OCI-LY1 (cell line): ENCODE measurements at regions not wholly inside any gene's neighbourhood (a gene's known extent, or its start where the extent isn't known, plus 50 kb on each side); places are given as distances from the start of the nearest gene placed in this dataset.

Source experiments
- H2AFZ ChIP-seq: fragments of 200-600 bp; sonication (generic), shearing (Covaris generic); 2 replicates; pipeline ENCODE4 v1.6.0; 2014; ENCODE audit warnings: antibody characterized with exemption, mild to moderate bottlenecking, low read length
- H3F3A ChIP-seq: fragments of 200-600 bp; sonication (generic), shearing (Covaris generic); 2 replicates; pipeline ENCODE4 v1.6.0; 2014; ENCODE audit warnings: mild to moderate bottlenecking, antibody characterized with exemption, low read length, moderate library complexity; ENCODE audit not compliant: insufficient read depth
- H3K27ac ChIP-seq: fragments of 200-600 bp; sonication (generic); 2 replicates; pipeline ENCODE4 v1.5.1; 2014; ENCODE audit warnings: low read length, mixed run types, mild to moderate bottlenecking, low read depth; ENCODE audit not compliant: poor library complexity, severe bottlenecking
- H3K27me3 ChIP-seq: fragments of 200-600 bp; sonication (generic); 2 replicates; pipeline ENCODE4 v1.6.0; 2014; ENCODE audit warnings: antibody characterized with exemption, mild to moderate bottlenecking, low read length, moderate library complexity; ENCODE audit not compliant: insufficient read depth
- H3K36me3 ChIP-seq: fragments of 200-600 bp; sonication (generic); 2 replicates; pipeline ENCODE4 v1.6.1; 2014; ENCODE audit warnings: mild to moderate bottlenecking, antibody characterized with exemption, low read length, moderate library complexity, mixed read lengths; ENCODE audit not compliant: insufficient read depth
- H3K4me1 ChIP-seq: fragments of 200-600 bp; sonication (generic); 2 replicates; pipeline ENCODE4 v1.5.1; 2014; ENCODE audit warnings: mild to moderate bottlenecking, low read length, moderate library complexity; ENCODE audit not compliant: insufficient read depth, severe bottlenecking
- H3K4me2 ChIP-seq: fragments of 200-600 bp; sonication (generic), shearing (Covaris generic); 2 replicates; pipeline ENCODE4 v1.6.1; 2014; ENCODE audit warnings: low read length
- H3K4me3 ChIP-seq: fragments of 200-600 bp; sonication (generic); 2 replicates; pipeline ENCODE4 v1.5.1; 2014; ENCODE audit warnings: low read length, low read depth, mild to moderate bottlenecking, mixed read lengths; ENCODE audit not compliant: poor library complexity, severe bottlenecking
- H3K79me2 ChIP-seq: fragments of 200-600 bp; shearing (Covaris generic); 2 replicates; pipeline ENCODE4 v1.6.1; 2016; ENCODE audit warnings: mixed run types, low read length, mixed read lengths; ENCODE audit not compliant: insufficient read depth
- H3K9ac ChIP-seq: fragments of 200-600 bp; sonication (generic), shearing (Covaris generic); 2 replicates; pipeline ENCODE4 v1.6.1; 2014; ENCODE audit warnings: mild to moderate bottlenecking, low read length, mixed read lengths
- H3K9me2 ChIP-seq: fragments of 200-600 bp; sonication (generic), shearing (Covaris generic); 2 replicates; pipeline ENCODE4 v1.6.1; 2014; ENCODE audit warnings: low read depth, mild to moderate bottlenecking, low read length, mixed read lengths
- H3K9me3 ChIP-seq: fragments of 200-600 bp; shearing (Covaris generic); 2 replicates; pipeline ENCODE4 v1.6.1; 2014; ENCODE audit warnings: low read length, mixed read lengths
- H4K20me1 ChIP-seq: fragments of 200-600 bp; sonication (generic), shearing (Covaris generic); 2 replicates; pipeline ENCODE4 v1.6.0; 2016; ENCODE audit warnings: mild to moderate bottlenecking, low read length; ENCODE audit not compliant: insufficient read depth
- EZH2 ChIP-seq: fragments of 200-600 bp; sonication (generic), shearing (Covaris generic); IDR thresholded peaks from 2 replicates; pipeline ENCODE4 v1.8.0; 2017; ENCODE audit warnings: borderline replicate concordance, mixed run types, mild to moderate bottlenecking, antibody characterized with exemption, low read length, moderate library complexity, mixed read lengths
- TF ChIP-seq, protein P1 (sequence below): fragments of 200-600 bp; sonication (generic), shearing (Covaris generic); IDR thresholded peaks from 2 replicates; pipeline ENCODE4 v1.5.1; 2017; ENCODE audit warnings: mild to moderate bottlenecking, antibody characterized with exemption, low read length, moderate library complexity, mixed read lengths

DNA sequence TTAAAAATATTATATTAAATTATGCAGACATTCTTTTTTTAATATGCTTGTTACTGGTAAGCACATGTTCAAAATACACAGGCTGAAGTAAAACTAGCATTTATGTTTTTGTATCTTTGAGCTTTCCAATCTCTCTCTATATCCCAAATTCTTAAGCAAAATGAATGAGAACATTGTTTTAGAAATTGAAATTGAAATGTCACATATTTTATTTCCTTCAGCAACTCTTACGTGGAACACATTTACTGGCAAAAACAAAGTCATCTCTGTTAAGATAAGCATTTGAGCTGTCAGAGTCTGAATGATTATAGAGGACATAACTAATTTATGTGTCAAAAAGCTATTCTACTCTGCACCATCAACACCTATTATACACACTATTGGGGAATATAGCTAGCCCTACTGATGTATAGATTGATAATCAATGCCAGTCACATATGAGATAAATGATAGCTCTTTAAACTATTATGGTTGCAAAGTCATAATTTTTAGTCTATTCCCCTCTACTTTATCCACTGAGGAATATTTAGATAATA, 535.4 kb upstream of the BCHE start:
- Histone ChIP-seq H3K9ac (no peak overlapping the region), H3K36me3 (no peaks in the 10 kb centered on the region), H4K20me1 (no peaks in the 10 kb centered on the region), H3K79me2 (no peaks in the 10 kb centered on the region), H3K9me3 (no peaks in the 10 kb centered on the region), H3F3A (no peaks in the 10 kb centered on the region), H3K4me1 (no peaks in the 10 kb centered on the region), H3K9me2 (no peaks in the 10 kb centered on the region; the same call in 1 of the 2 replicates), H3K4me2 (no peak overlapping the region), H3K4me3 (no peak overlapping the region), H2AFZ (no peak overlapping the region), H3K27me3 (no peaks in the 10 kb centered on the region), H3K27ac (no peak overlapping the region)
- no peak for TF ChIP-seq EZH2
- TF ChIP-seq, protein P1, sequence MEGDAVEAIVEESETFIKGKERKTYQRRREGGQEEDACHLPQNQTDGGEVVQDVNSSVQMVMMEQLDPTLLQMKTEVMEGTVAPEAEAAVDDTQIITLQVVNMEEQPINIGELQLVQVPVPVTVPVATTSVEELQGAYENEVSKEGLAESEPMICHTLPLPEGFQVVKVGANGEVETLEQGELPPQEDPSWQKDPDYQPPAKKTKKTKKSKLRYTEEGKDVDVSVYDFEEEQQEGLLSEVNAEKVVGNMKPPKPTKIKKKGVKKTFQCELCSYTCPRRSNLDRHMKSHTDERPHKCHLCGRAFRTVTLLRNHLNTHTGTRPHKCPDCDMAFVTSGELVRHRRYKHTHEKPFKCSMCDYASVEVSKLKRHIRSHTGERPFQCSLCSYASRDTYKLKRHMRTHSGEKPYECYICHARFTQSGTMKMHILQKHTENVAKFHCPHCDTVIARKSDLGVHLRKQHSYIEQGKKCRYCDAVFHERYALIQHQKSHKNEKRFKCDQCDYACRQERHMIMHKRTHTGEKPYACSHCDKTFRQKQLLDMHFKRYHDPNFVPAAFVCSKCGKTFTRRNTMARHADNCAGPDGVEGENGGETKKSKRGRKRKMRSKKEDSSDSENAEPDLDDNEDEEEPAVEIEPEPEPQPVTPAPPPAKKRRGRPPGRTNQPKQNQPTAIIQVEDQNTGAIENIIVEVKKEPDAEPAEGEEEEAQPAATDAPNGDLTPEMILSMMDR = no peak

DNA sequence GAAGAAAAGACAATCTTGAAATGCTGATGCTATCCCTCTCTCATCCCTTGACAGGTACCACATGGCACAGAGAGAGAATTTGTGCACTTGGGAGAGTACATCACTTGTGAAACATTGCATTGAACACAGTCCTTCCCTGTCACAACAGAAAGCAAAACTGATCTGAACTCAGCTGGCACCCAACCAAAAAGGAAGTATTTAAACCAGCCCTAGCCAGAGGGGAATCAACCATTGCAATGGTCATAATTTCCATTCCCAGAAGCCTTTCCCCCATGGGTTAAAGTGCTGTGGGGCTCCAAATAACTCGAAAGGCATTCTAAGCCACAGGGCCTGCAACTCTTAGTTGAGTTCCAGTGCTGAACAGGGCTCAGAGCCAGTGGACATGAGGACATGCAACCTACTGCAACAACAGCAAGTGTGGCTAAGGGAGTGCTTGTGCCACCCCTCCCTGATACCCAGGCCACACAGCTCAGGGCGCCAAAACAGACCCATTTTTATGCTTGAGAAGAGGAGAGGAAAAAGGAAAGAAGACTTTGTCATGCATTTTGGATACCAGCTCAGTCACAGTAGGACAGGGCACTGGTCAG, 530.8 kb upstream of the BCHE start:
- Histone ChIP-seq H2AFZ (peak overlapping the region; percentile 49; the same call in 1 of the 2 replicates), H3K79me2 (no peaks in the 10 kb centered on the region)

DNA sequence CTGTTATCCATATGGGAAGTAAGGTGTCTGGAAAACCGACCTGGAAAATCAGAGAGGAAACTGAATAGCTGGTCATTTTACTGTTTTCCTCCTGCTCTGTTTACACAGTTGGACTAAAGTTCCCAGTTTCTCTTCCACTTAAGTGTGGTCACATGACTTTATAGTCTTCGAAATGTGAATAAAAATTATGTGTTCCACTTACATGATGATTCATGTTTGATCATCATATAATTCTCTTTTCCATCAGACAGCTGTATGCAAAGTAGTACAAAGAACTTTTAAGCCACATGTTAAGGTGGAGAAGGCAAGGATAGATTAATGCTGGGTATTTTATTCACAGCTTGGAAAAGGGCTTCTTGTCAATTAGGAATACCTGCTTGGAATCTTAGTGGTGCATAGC, 525.5 kb upstream of the BCHE start:
- no peak for TF ChIP-seq EZH2
- TF ChIP-seq, protein P1 = no peak
- Histone ChIP-seq H3K9ac (no peak overlapping the region), H4K20me1 (no peaks in the 10 kb centered on the region)

More for the DNA sequence above, 530.8 kb upstream of the BCHE start:
- Histone ChIP-seq H3K36me3 (no peaks in the 10 kb centered on the region), H3K27me3 (no peaks in the 10 kb centered on the region), H3K27ac (no peak overlapping the region), H3K9ac (no peak overlapping the region), H3K9me3 (no peaks in the 10 kb centered on the region), H3K4me1 (no peaks in the 10 kb centered on the region), H3K9me2 (peaks cover 4% of the 10 kb centered on the region), H3K4me3 (no peak overlapping the region), H3F3A (no peaks in the 10 kb centered on the region), H4K20me1 (no peaks in the 10 kb centered on the region), H3K4me2 (no peak overlapping the region)
- TF ChIP-seq, protein P1 = no peak
- no peak for TF ChIP-seq EZH2

More for the DNA sequence above, 525.5 kb upstream of the BCHE start:
- Histone ChIP-seq H3K27ac (no peak overlapping the region), H3K4me2 (no peak overlapping the region), H3K9me3 (no peaks in the 10 kb centered on the region), H3K9me2 (peaks cover 4% of the 10 kb centered on the region), H3K27me3 (no peaks in the 10 kb centered on the region), H3K4me1 (no peaks in the 10 kb centered on the region), H3K79me2 (no peaks in the 10 kb centered on the region), H3F3A (no peaks in the 10 kb centered on the region), H3K4me3 (no peak overlapping the region), H2AFZ (no peak overlapping the region), H3K36me3 (no peaks in the 10 kb centered on the region)
